ENCODE measurements at regions not wholly inside any gene's neighbourhood (a gene's known extent, or its start where the extent isn't known, plus 50 kb on each side); places are given as distances from the start of the nearest gene placed in this dataset.

GRCh38 chr3:177885063-177885462 lies 651.2 kb upstream of the KCNMB2 start:
- H3K4me1 ChIP-seq (ENCODE audit: insufficient read depth, low read length) = no peaks in the 10 kb centered on the region
- H3K27me3 Mint-ChIP-seq = no peaks in the 10 kb centered on the region
- no peak overlapping the region for H3K4me3 ChIP-seq (ENCODE audit: low read length)
- POLR2A ChIA-PET = no interaction called here
- no peaks in the 10 kb centered on the region for H3K9me3 ChIP-seq (ENCODE audit: control insufficient read depth in 1 of 2, insufficient read depth in 1 of 2, low read length in 2 of 2)
- no peaks in the 10 kb centered on the region for H3K36me3 Mint-ChIP-seq (ENCODE audit: low read depth)
- intact Hi-C loops (cut with DNase I, micrococcal nuclease) = loop anchor here in 1 of 2 experiments (5.0 kb wide), 1 partner anchor 1042 kb away; no protein-coding TSS in a partner anchor
- H3K4me3 Mint-ChIP-seq = no peak overlapping the region
- CTCF ChIA-PET = no interaction called here
- H3K27me3 ChIP-seq (ENCODE audit: control insufficient read depth in 1 of 2, insufficient read depth in 2 of 2, low read length in 2 of 2) = no peaks in the 10 kb centered on the region
- ATAC-seq (ENCODE audit: poor library complexity) (no peak), DNase-seq (no peak)
- TF ChIP-seq CTCF (IDR thresholded peaks at IDR 0.05) = no peak
- H3K4me1 Mint-ChIP-seq (ENCODE audit: low read depth) = peaks cover 15% of the 10 kb centered on the region
- H3K27ac ChIP-seq (ENCODE audit: low read depth in 1 of 2, low read length in 2 of 2) = no peak overlapping the region
- no peaks in the 10 kb centered on the region for H3K36me3 ChIP-seq (ENCODE audit: insufficient read depth, low read length)
- H3K27ac Mint-ChIP-seq = no peak overlapping the region
- no peaks in the 10 kb centered on the region for H3K9me3 Mint-ChIP-seq

GRCh38 chr3:177886501-177886900 lies 649.7 kb upstream of the KCNMB2 start:
- H3K36me3 Mint-ChIP-seq (ENCODE audit: low read depth) = no peaks in the 10 kb centered on the region
- Histone ChIP-seq H3K4me3 (ENCODE audit: low read length) (no peak overlapping the region), H3K36me3 (ENCODE audit: insufficient read depth, low read length) (no peaks in the 10 kb centered on the region), H3K27me3 (ENCODE audit: control insufficient read depth in 1 of 2, insufficient read depth in 2 of 2, low read length in 2 of 2) (no peaks in the 10 kb centered on the region), H3K9me3 (ENCODE audit: control insufficient read depth in 1 of 2, insufficient read depth in 1 of 2, low read length in 2 of 2) (no peaks in the 10 kb centered on the region), H3K4me1 (ENCODE audit: insufficient read depth, low read length) (no peaks in the 10 kb centered on the region), H3K27ac (ENCODE audit: low read depth in 1 of 2, low read length in 2 of 2) (no peak overlapping the region)
- DNase-seq = no peak
- intact Hi-C loops (cut with DNase I, micrococcal nuclease) = loop anchor here in 1 of 2 experiments (5.0 kb wide), 1 partner anchor 1041 kb away; no protein-coding TSS in a partner anchor
- no peaks in the 10 kb centered on the region for H3K9me3 Mint-ChIP-seq
- no peak overlapping the region for H3K4me3 Mint-ChIP-seq
- no peak for TF ChIP-seq CTCF (IDR thresholded peaks at IDR 0.05)
- POLR2A ChIA-PET = interaction anchor here (0.9 kb wide), 1 partner anchor 11 kb away, joined by 3 read pairs; no protein-coding TSS in a partner anchor
- H3K4me1 Mint-ChIP-seq (ENCODE audit: low read depth) = peaks cover 15% of the 10 kb centered on the region
- ATAC-seq (ENCODE audit: poor library complexity) = no peak
- CTCF ChIA-PET = interaction anchor here (0.5 to 1.2 kb wide), 2 partner anchors 179 to 519 kb away, joined by 3 read pairs; no protein-coding TSS in a partner anchor
- no peaks in the 10 kb centered on the region for H3K27me3 Mint-ChIP-seq
- H3K27ac Mint-ChIP-seq = no peak overlapping the region

GRCh38 chr3:177887475-177887874 lies 648.8 kb upstream of the KCNMB2 start:
- no peaks in the 10 kb centered on the region for H3K36me3 Mint-ChIP-seq (ENCODE audit: low read depth)
- no peaks in the 10 kb centered on the region for H3K9me3 Mint-ChIP-seq
- H3K4me1 Mint-ChIP-seq (ENCODE audit: low read depth) = peaks cover 15% of the 10 kb centered on the region
- Histone ChIP-seq H3K4me1 (ENCODE audit: insufficient read depth, low read length) (no peaks in the 10 kb centered on the region), H3K27ac (ENCODE audit: low read depth in 1 of 2, low read length in 2 of 2) (no peak overlapping the region), H3K36me3 (ENCODE audit: insufficient read depth, low read length) (no peaks in the 10 kb centered on the region), H3K4me3 (ENCODE audit: low read length) (no peak overlapping the region), H3K27me3 (ENCODE audit: control insufficient read depth in 1 of 2, insufficient read depth in 2 of 2, low read length in 2 of 2) (no peaks in the 10 kb centered on the region), H3K9me3 (ENCODE audit: control insufficient read depth in 1 of 2, insufficient read depth in 1 of 2, low read length in 2 of 2) (no peaks in the 10 kb centered on the region)
- POLR2A ChIA-PET = interaction anchor here (0.9 kb wide), 1 partner anchor 12 kb away, joined by 3 read pairs; no protein-coding TSS in a partner anchor
- intact Hi-C loops (cut with DNase I, micrococcal nuclease) = loop anchor here in 1 of 2 experiments (5.0 kb wide), 1 partner anchor 1040 kb away; no protein-coding TSS in a partner anchor
- DNase-seq = no peak
- H3K27ac Mint-ChIP-seq = no peak overlapping the region
- H3K4me3 Mint-ChIP-seq = no peak overlapping the region
- ATAC-seq (ENCODE audit: poor library complexity) = no peak
- CTCF ChIA-PET = interaction anchor here (0.7 to 1.2 kb wide), 2 partner anchors 14 to 180 kb away, joined by 3 read pairs; no protein-coding TSS in a partner anchor
- TF ChIP-seq CTCF (IDR thresholded peaks at IDR 0.05) = no peak
- no peaks in the 10 kb centered on the region for H3K27me3 Mint-ChIP-seq
